ENCODE measurements at regions not wholly inside any gene's neighbourhood (a gene's known extent, or its start where the extent isn't known, plus 50 kb on each side); places are given as distances from the start of the nearest gene placed in this dataset.

DNA sequence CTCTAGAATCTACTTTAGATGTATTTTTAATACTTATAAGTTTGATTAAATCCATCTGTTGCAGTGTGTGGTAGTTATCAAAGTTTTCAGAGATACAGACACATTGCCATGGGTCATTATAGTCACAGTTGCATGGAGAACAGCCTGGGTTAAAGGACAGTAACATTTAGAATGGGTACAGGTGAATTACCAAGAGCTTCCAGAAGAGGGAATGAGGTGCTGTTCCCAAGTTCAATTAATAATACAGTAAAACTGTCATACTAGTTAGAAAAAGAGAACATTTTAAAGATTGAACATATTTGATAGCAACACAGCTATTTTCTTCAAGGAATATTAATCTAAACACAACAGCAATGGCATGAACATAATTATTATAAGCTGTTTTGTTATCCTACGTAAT lies 322.6 kb upstream of the SLC10A2 start:
- no peaks in the 10 kb centered on the region for H3K4me1 ChIP-seq
- H3K27me3 ChIP-seq, result no peaks in the 10 kb centered on the region
- intact Hi-C loops (cut with DNase I), result no loop called here
- H3K36me3 ChIP-seq, result no peaks in the 10 kb centered on the region
- no peaks in the 10 kb centered on the region for H3K9me3 ChIP-seq
- DNase-seq (ENCODE audit: extremely low spot score in 2 of 2), result no peak
- no peak for TF ChIP-seq POLR2AphosphoS5 (IDR thresholded peaks at IDR 0.05; ENCODE audit: insufficient read depth in 1 of 2, low read depth in 1 of 2)
- no peak for TF ChIP-seq POLR2A (IDR thresholded peaks at IDR 0.05)
- TF ChIP-seq, protein P1, sequence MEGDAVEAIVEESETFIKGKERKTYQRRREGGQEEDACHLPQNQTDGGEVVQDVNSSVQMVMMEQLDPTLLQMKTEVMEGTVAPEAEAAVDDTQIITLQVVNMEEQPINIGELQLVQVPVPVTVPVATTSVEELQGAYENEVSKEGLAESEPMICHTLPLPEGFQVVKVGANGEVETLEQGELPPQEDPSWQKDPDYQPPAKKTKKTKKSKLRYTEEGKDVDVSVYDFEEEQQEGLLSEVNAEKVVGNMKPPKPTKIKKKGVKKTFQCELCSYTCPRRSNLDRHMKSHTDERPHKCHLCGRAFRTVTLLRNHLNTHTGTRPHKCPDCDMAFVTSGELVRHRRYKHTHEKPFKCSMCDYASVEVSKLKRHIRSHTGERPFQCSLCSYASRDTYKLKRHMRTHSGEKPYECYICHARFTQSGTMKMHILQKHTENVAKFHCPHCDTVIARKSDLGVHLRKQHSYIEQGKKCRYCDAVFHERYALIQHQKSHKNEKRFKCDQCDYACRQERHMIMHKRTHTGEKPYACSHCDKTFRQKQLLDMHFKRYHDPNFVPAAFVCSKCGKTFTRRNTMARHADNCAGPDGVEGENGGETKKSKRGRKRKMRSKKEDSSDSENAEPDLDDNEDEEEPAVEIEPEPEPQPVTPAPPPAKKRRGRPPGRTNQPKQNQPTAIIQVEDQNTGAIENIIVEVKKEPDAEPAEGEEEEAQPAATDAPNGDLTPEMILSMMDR (IDR thresholded peaks at IDR 0.05), result no peak
- H3K27ac ChIP-seq, result no peak overlapping the region
- H3K4me3 ChIP-seq, result no peak overlapping the region

DNA sequence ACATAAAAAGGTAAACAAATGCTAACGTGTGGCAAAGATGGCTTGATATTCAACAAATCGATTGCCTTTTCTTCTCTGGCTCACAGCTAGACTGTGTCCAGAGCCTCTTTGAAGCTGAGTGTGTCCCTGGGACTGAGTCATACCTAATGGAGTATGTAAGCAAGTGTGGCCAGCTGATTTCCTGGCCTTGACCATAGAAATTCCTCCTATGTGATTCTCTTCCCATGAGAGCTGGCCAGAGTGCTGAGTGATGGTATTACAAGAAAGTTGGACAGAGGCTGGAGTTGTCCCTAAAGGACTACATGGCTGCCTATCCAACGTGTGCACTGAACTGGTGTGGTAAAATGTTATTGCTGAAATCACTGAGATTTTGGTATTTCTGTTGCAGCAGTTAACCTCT lies 320.1 kb upstream of the SLC10A2 start:
- Histone ChIP-seq H3K36me3 (no peaks in the 10 kb centered on the region), H3K27ac (no peak overlapping the region), H3K27me3 (no peaks in the 10 kb centered on the region), H3K9me3 (no peaks in the 10 kb centered on the region), H3K4me3 (no peak overlapping the region), H3K4me1 (no peaks in the 10 kb centered on the region)
- no peak for DNase-seq (ENCODE audit: extremely low spot score in 2 of 2)
- no peak for TF ChIP-seq POLR2A (IDR thresholded peaks at IDR 0.05)
- no peak for TF ChIP-seq POLR2AphosphoS5 (IDR thresholded peaks at IDR 0.05; ENCODE audit: insufficient read depth in 1 of 2, low read depth in 1 of 2)
- TF ChIP-seq, protein P1 (IDR thresholded peaks at IDR 0.05), result no peak
- intact Hi-C loops (cut with DNase I), result no loop called here

DNA sequence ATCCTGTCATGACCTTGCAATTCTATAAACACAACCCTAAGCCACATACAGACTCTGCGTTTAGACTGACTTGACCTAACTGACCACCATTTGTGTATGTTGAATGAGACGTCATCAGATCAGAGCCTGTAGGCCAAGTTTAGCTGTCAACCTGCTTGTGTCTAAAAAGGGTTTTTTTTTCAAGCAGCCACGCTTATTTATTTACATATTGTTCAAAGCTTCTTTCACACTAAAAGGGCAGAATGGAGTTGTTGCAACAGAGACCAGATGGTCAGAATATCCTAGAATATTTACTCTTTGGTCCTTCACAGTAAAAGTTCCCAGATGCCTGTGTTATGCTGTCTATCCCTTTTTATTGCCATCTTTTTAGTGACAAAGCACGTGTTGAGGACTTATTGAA lies 307.7 kb upstream of the SLC10A2 start:
- no peak for TF ChIP-seq POLR2AphosphoS5 (IDR thresholded peaks at IDR 0.05; ENCODE audit: insufficient read depth in 1 of 2, low read depth in 1 of 2)
- TF ChIP-seq, protein P1 (IDR thresholded peaks at IDR 0.05), result no peak
- TF ChIP-seq POLR2A (IDR thresholded peaks at IDR 0.05), result no peak
- no peak for DNase-seq (ENCODE audit: extremely low spot score in 2 of 2)
- no peaks in the 10 kb centered on the region for H3K27me3 ChIP-seq
- H3K27ac ChIP-seq, result no peak overlapping the region
- no peaks in the 10 kb centered on the region for H3K4me1 ChIP-seq
- no peaks in the 10 kb centered on the region for H3K36me3 ChIP-seq
- intact Hi-C loops (cut with DNase I), result no loop called here
- no peaks in the 10 kb centered on the region for H3K9me3 ChIP-seq
- no peak overlapping the region for H3K4me3 ChIP-seq

DNA sequence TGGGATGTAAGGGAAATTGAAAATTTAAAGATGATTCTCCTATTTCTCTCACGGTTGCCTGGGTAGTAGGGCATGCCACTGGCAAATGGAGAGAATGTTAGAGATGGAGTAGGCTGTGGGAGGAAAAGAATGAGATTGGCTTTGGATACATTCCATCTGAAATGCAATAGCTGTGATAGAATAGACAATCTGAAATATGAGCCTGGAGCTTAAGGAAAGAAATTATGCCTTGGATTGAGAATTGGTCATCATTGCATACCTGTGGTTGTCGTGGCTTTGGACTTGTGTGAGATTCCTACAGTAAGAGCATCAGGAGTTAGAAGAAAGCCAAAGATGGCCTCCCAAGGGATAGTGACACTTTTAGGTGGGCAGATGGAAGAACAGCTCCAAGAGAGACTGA lies 305.1 kb upstream of the SLC10A2 start:
- intact Hi-C loops (cut with DNase I), result no loop called here
- Histone ChIP-seq H3K9me3 (no peaks in the 10 kb centered on the region), H3K27me3 (no peaks in the 10 kb centered on the region), H3K27ac (no peak overlapping the region), H3K4me3 (no peak overlapping the region), H3K36me3 (no peaks in the 10 kb centered on the region), H3K4me1 (no peaks in the 10 kb centered on the region)
- no peak for DNase-seq (ENCODE audit: extremely low spot score in 2 of 2)
- no peak for TF ChIP-seq POLR2A (IDR thresholded peaks at IDR 0.05)
- TF ChIP-seq POLR2AphosphoS5 (IDR thresholded peaks at IDR 0.05; ENCODE audit: insufficient read depth in 1 of 2, low read depth in 1 of 2), result no peak
- TF ChIP-seq, protein P1 (IDR thresholded peaks at IDR 0.05), result no peak

DNA sequence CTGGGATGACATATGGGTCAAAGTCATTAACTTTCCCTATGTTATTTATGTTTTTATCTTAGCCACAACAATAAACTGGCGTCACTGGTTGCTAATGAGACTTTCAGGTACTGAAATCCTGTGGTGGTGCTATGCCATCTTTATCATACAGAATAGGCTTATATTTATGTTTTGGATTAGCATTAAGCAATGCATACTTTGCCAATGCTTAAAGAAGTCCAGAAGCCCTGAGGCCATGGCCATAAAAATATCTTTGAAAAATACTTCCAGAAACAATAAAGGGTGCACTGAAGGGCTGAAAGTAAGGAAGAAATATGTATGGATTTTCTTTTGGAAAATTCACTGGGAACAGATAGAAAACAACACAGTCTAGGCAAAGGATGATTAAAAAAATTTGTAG lies 304.6 kb upstream of the SLC10A2 start:
- no peak for DNase-seq (ENCODE audit: extremely low spot score in 2 of 2)
- Histone ChIP-seq H3K36me3 (no peaks in the 10 kb centered on the region), H3K27me3 (no peaks in the 10 kb centered on the region), H3K9me3 (no peaks in the 10 kb centered on the region), H3K4me1 (no peaks in the 10 kb centered on the region), H3K27ac (no peak overlapping the region), H3K4me3 (no peak overlapping the region)
- TF ChIP-seq POLR2A (IDR thresholded peaks at IDR 0.05) (no peak), POLR2AphosphoS5 (IDR thresholded peaks at IDR 0.05; ENCODE audit: insufficient read depth in 1 of 2, low read depth in 1 of 2) (no peak)
- TF ChIP-seq, protein P1 (IDR thresholded peaks at IDR 0.05), result no peak
- intact Hi-C loops (cut with DNase I), result no loop called here

All from vagina (tissue), 2 donors.